GM23338 (cell line): ENCODE measurements at regions not wholly inside any gene's neighbourhood (a gene's known extent, or its start where the extent isn't known, plus 50 kb on each side); places are given as distances from the start of the nearest gene placed in this dataset.

Experiments
- ATAC-seq: fragments of 200-7000 bp; cut with Tn5 transposase; 3 replicates; pipeline ENCODE4 v1.9.1; 2020
- DNase-seq: peaks from one replicate; pipeline ENCODE4 v3.0.0-alpha.2; 2015; ENCODE audit warnings: low spot score
- H2AFZ ChIP-seq: fragments of 200-600 bp; sonication (generic); 2 replicates; pipeline ENCODE4 v1.8.0; 2016; ENCODE audit warnings: antibody characterized with exemption, mild to moderate bottlenecking, moderate library complexity
- H3F3A ChIP-seq: fragments of 200-600 bp; sonication (generic); replicated peaks from 2 replicates; pipeline ENCODE4 v1.8.0; 2017; ENCODE audit warnings: antibody characterized with exemption, mixed run types, low read depth
- H3K27ac ChIP-seq: fragments of 200-600 bp; sonication (generic); 2 replicates; pipeline ENCODE4 v1.6.1; 2016; ENCODE audit warnings: low read depth
- H3K27me3 ChIP-seq: fragments of 200-600 bp; sonication (generic); 2 replicates; pipeline ENCODE4 v1.8.0; 2016; ENCODE audit warnings: mild to moderate bottlenecking, mixed run types, moderate library complexity; ENCODE audit not compliant: insufficient read depth
- H3K36me3 ChIP-seq: fragments of 200-600 bp; sonication (generic); 2 replicates; pipeline ENCODE4 v1.8.0; 2016; ENCODE audit warnings: mild to moderate bottlenecking; ENCODE audit not compliant: insufficient read depth
- H3K4me1 ChIP-seq: fragments of 200-600 bp; sonication (generic); 2 replicates; pipeline ENCODE4 v1.8.0; 2016; ENCODE audit warnings: mild to moderate bottlenecking, moderate library complexity; ENCODE audit not compliant: insufficient read depth
- H3K4me2 ChIP-seq: fragments of 200-600 bp; sonication (generic); 2 replicates; pipeline ENCODE4 v1.7.1; 2017; ENCODE audit warnings: mixed run types
- H3K4me3 ChIP-seq: fragments of 200-600 bp; sonication (generic); 2 replicates; pipeline ENCODE4 v1.6.1; 2016; ENCODE audit warnings: mixed run types
- H3K79me2 ChIP-seq: fragments of 200-600 bp; sonication (generic); replicated peaks from 2 replicates; pipeline ENCODE4 v1.8.0; 2017; ENCODE audit warnings: mild to moderate bottlenecking; ENCODE audit not compliant: insufficient read depth
- H3K9me2 ChIP-seq: fragments of 200-600 bp; sonication (generic); 2 replicates; pipeline ENCODE4 v1.8.0; 2017; ENCODE audit not compliant: insufficient read depth
- H4K20me1 ChIP-seq: fragments of 200-600 bp; sonication (generic); replicated peaks from 2 replicates; pipeline ENCODE4 v1.8.0; 2017; ENCODE audit warnings: mild to moderate bottlenecking; ENCODE audit not compliant: insufficient read depth
- H3K27ac Mint-ChIP-seq: 2 replicates; pipeline ENCODE4 v1.8.0; 2020; ENCODE audit warnings: inconsistent platforms, mild to moderate bottlenecking, moderate library complexity, mixed read lengths
- H3K27me3 Mint-ChIP-seq: 3 replicates; pipeline ENCODE4 v1.8.0; 2022; ENCODE audit warnings: low read depth, mild to moderate bottlenecking, moderate library complexity, mixed read lengths, inconsistent platforms; ENCODE audit not compliant: insufficient read depth, poor library complexity
- H3K36me3 Mint-ChIP-seq: 3 replicates; pipeline ENCODE4 v1.8.0; 2021; ENCODE audit warnings: low read depth, mild to moderate bottlenecking, inconsistent platforms, moderate library complexity, mixed read lengths
- H3K4me1 Mint-ChIP-seq: 3 replicates; pipeline ENCODE4 v1.8.0; 2020; ENCODE audit warnings: mild to moderate bottlenecking, inconsistent platforms, mixed read lengths
- H3K4me3 Mint-ChIP-seq: 3 replicates; pipeline ENCODE4 v1.8.0; 2021; ENCODE audit warnings: moderate library complexity, mild to moderate bottlenecking, inconsistent platforms, mixed read lengths
- H3K9me3 Mint-ChIP-seq: 3 replicates; pipeline ENCODE4 v1.8.0; 2020; ENCODE audit warnings: moderate library complexity, mild to moderate bottlenecking, inconsistent platforms, mixed read lengths
- CREB1 ChIP-seq: fragments of 250-450 bp; sonication (Bioruptor Pico); IDR thresholded peaks from 2 replicates; pipeline ENCODE4 v1.5.0; 2020; ENCODE audit warnings: low read depth, mild to moderate bottlenecking, moderate library complexity
- JUNB ChIP-seq: IDR thresholded peaks from one replicate; pipeline ENCODE4 v1.6.1; 2016; ENCODE audit warnings: antibody characterized with exemption; ENCODE audit not compliant: unreplicated experiment
- REST ChIP-seq: IDR thresholded peaks from one replicate; pipeline ENCODE4 v1.6.1; 2018; ENCODE audit warnings: antibody characterized with exemption; ENCODE audit not compliant: unreplicated experiment
- STAT1 ChIP-seq: IDR thresholded peaks from one replicate; pipeline ENCODE4 v1.6.1; 2016; ENCODE audit warnings: antibody characterized with exemption; ENCODE audit not compliant: unreplicated experiment
- ZNF331 ChIP-seq: fragments of 250-450 bp; sonication (Bioruptor Pico); IDR thresholded peaks from 2 replicates; pipeline ENCODE4 v1.5.0; 2020; ENCODE audit warnings: low read depth, mild to moderate bottlenecking, moderate library complexity
- ZNF462 ChIP-seq: fragments of 250-450 bp; sonication (Bioruptor Pico); IDR thresholded peaks from 2 replicates; pipeline ENCODE4 v1.5.0; 2020; ENCODE audit warnings: mild to moderate bottlenecking, moderate library complexity

- TF ChIP-seq ZNF462 (CRISPR knock-in tag) (no peak), ZNF331 (CRISPR knock-in tag) (no peak), CREB1 (CRISPR knock-in tag) (no peak), JUNB (no peak), STAT1 (no peak)
Measured at GRCh38 chr5:120139039-120139438, 325.1 kb upstream of the PRR16 start (continued).

DNA sequence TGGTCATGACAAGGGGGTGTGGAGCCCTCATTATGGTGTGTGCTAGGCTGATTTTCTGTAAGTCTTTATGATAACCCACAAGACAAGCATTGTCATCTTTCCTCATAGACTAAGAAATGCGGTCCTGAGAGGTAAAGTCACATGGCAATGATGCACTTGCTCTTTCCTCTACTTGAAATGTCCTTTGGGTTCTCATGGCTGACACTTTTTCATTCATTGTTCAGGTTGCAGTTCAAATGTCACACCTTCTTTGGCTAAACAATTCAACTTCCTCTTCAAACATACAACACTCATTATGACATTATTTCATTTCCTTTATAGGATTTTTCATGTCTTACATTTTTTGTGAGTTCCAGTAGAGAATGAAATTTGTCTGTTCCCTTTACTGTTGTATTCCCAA is 323.6 kb upstream of the PRR16 start:
- no peak overlapping the region for H3K27ac Mint-ChIP-seq
- H3K4me1 Mint-ChIP-seq, result no peaks in the 10 kb centered on the region
- no peak overlapping the region for H3K4me3 Mint-ChIP-seq
- H3K36me3 Mint-ChIP-seq, result peaks cover 5% of the 10 kb centered on the region; the same call in 2 of the 3 replicates
- DNase-seq (no peak), ATAC-seq (no peak)
- Histone ChIP-seq H3K79me2 (no peaks in the 10 kb centered on the region), H4K20me1 (no peaks in the 10 kb centered on the region), H3K9me2 (peaks cover 8% of the 10 kb centered on the region; the same call in 1 of the 2 replicates), H3K4me2 (no peak overlapping the region), H3K4me1 (no peaks in the 10 kb centered on the region), H2AFZ (no peak overlapping the region), H3K27ac (no peak overlapping the region), H3K36me3 (no peaks in the 10 kb centered on the region; the same call in 1 of the 2 replicates), H3F3A (no peaks in the 10 kb centered on the region), H3K4me3 (no peak overlapping the region), H3K27me3 (no peaks in the 10 kb centered on the region)
- H3K9me3 Mint-ChIP-seq, result peaks cover 14% of the 10 kb centered on the region; the same call in 2 of the 3 replicates
- TF ChIP-seq JUNB (no peak), REST (no peak)
- no peaks in the 10 kb centered on the region for H3K27me3 Mint-ChIP-seq
